ENCODE measurements at regions not wholly inside any gene's neighbourhood (a gene's known extent, or its start where the extent isn't known, plus 50 kb on each side); places are given as distances from the start of the nearest gene placed in this dataset.

DNA sequence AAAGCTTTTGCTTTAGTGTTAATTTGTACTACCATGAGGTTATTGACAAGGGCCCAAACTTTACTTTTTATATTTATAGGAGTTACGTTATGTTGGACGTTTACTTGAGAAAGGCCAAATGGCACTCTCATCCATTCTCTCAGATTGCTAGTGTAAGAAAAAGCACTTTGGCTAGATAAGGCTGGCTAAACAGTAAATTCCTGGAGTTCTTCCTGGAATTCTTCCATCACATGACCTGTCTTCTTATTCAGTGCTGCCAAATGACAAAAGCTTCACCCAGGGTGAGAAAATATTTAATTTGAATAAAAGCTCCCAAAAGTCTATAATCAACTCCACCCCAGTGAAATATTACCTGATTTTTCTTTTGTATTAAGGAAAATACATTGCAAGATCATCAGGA lies 1568.9 kb upstream of the ACO1 start:
- ATAC-seq (no peak), DNase-seq (ENCODE audit: extremely low read depth in 1 of 4, low spot score in 3 of 4) (no peak), FAIRE-seq (no peak)
- no peaks in the 10 kb centered on the region for H3K4me1 ChIP-seq (replicated peaks in 1 of 2; ENCODE audit: control insufficient read depth in 2 of 2, insufficient read depth in 2 of 2, low read length in 2 of 2)
- H3K9ac ChIP-seq (ENCODE audit: insufficient read depth in 1 of 2, low read depth in 2 of 2, low read length in 2 of 2) = no peak overlapping the region
- no peak overlapping the region for H3K4me2 ChIP-seq (ENCODE audit: insufficient read depth, low read length)
- H3K9me3 ChIP-seq (replicated peaks; ENCODE audit: control insufficient read depth, insufficient read depth, low read depth, low read length) = no peaks in the 10 kb centered on the region
- in situ Hi-C loops (cut with MboI) = no loop called here
- no peaks in the 10 kb centered on the region for H3K79me2 ChIP-seq (ENCODE audit: control insufficient read depth, insufficient read depth, low read length)
- no peaks in the 10 kb centered on the region for H3K36me3 ChIP-seq (ENCODE audit: control insufficient read depth, insufficient read depth, low read length)
- H3K27me3 ChIP-seq (ENCODE audit: control insufficient read depth in 2 of 2, insufficient read depth in 2 of 2, low read length in 2 of 2) = no peaks in the 10 kb centered on the region
- intact Hi-C loops (cut with micrococcal nuclease) = no loop called here
- H3K27ac ChIP-seq (ENCODE audit: extremely low read depth, low read depth, low read length) = no peak overlapping the region
- H4K20me1 ChIP-seq (replicated peaks; ENCODE audit: control insufficient read depth, insufficient read depth, low read length) = no peaks in the 10 kb centered on the region
- no CpG with 5 or more reads among the region's 2 CpGs for WGBS (ENCODE audit: insufficient coverage, low coverage, missing lambda C conversion rate)
- H3K4me3 ChIP-seq = no peak overlapping the region
- ChIA-PET POLR2A (no interaction called here), CTCF (ENCODE audit: low intra/inter-chr PET ratio) (no interaction called here)
- H3K9me1 ChIP-seq (ENCODE audit: control insufficient read depth, insufficient read depth, low read length) = no peaks in the 10 kb centered on the region
- BruUV-seq (replicated peaks) = no TSS peak
- H2AFZ ChIP-seq (ENCODE audit: low read depth, low read length) = no peak overlapping the region
- TF ChIP-seq IFI16 (CRISPR knock-in tag; IDR thresholded peaks at IDR 0.05) (no peak), KLF6 (CRISPR knock-in tag; IDR thresholded peaks at IDR 0.05; ENCODE audit: borderline replicate concordance) (no peak), ZFPM2 (CRISPR knock-in tag; IDR thresholded peaks at IDR 0.05) (no peak), ZBTB7A (IDR thresholded peaks at IDR 0.05; ENCODE audit: borderline replicate concordance, control insufficient read depth, low read depth, low read length) (no peak), HNRNPH1 (optimal IDR thresholded peaks at IDR 0.05; ENCODE audit: low read depth, low read length) (no peak), SMAD2 (IDR thresholded peaks at IDR 0.05; ENCODE audit: low read depth, low read length) (no peak), DIDO1 (tag; IDR thresholded peaks at IDR 0.05; ENCODE audit: low read depth) (no peak), MEF2A (IDR thresholded peaks at IDR 0.05; ENCODE audit: control insufficient read depth, low read depth, low read length) (no peak), ZNF121 (CRISPR knock-in tag; conservative IDR thresholded peaks at IDR 0.05) (no peak), RFX5 (IDR thresholded peaks at IDR 0.05; ENCODE audit: low read depth, low read length) (no peak)
- TF ChIP-seq, protein P1, sequence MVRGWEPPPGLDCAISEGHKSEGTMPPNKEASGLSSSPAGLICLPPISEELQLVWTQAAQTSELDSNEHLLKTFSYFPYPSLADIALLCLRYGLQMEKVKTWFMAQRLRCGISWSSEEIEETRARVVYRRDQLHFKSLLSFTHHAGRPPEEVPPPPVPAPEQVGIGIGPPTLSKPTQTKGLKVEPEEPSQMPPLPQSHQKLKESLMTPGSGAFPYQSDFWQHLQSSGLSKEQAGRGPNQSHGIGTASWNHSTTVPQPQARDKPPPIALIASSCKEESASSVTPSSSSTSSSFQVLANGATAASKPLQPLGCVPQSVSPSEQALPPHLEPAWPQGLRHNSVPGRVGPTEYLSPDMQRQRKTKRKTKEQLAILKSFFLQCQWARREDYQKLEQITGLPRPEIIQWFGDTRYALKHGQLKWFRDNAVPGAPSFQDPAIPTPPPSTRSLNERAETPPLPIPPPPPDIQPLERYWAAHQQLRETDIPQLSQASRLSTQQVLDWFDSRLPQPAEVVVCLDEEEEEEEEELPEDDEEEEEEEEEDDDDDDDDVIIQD (CRISPR knock-in tag; IDR thresholded peaks at IDR 0.05) = no peak
- TF ChIP-seq, protein P2, sequence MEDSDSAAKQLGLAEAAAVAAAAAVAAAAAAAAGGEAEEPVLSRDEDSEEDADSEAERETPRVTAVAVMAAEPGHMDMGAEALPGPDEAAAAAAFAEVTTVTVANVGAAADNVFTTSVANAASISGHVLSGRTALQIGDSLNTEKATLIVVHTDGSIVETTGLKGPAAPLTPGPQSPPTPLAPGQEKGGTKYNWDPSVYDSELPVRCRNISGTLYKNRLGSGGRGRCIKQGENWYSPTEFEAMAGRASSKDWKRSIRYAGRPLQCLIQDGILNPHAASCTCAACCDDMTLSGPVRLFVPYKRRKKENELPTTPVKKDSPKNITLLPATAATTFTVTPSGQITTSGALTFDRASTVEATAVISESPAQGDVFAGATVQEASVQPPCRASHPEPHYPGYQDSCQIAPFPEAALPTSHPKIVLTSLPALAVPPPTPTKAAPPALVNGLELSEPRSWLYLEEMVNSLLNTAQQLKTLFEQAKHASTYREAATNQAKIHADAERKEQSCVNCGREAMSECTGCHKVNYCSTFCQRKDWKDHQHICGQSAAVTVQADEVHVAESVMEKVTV (CRISPR knock-in tag; IDR thresholded peaks at IDR 0.05) = no peak
- TF ChIP-seq, protein P3, sequence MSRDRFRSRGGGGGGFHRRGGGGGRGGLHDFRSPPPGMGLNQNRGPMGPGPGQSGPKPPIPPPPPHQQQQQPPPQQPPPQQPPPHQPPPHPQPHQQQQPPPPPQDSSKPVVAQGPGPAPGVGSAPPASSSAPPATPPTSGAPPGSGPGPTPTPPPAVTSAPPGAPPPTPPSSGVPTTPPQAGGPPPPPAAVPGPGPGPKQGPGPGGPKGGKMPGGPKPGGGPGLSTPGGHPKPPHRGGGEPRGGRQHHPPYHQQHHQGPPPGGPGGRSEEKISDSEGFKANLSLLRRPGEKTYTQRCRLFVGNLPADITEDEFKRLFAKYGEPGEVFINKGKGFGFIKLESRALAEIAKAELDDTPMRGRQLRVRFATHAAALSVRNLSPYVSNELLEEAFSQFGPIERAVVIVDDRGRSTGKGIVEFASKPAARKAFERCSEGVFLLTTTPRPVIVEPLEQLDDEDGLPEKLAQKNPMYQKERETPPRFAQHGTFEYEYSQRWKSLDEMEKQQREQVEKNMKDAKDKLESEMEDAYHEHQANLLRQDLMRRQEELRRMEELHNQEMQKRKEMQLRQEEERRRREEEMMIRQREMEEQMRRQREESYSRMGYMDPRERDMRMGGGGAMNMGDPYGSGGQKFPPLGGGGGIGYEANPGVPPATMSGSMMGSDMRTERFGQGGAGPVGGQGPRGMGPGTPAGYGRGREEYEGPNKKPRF (IDR thresholded peaks at IDR 0.05; ENCODE audit: low read depth, low read length) = no peak
- TF ChIP-seq, protein P4, sequence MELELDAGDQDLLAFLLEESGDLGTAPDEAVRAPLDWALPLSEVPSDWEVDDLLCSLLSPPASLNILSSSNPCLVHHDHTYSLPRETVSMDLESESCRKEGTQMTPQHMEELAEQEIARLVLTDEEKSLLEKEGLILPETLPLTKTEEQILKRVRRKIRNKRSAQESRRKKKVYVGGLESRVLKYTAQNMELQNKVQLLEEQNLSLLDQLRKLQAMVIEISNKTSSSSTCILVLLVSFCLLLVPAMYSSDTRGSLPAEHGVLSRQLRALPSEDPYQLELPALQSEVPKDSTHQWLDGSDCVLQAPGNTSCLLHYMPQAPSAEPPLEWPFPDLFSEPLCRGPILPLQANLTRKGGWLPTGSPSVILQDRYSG (tag; conservative IDR thresholded peaks at IDR 0.05; ENCODE audit: low read depth) = no peak

Measured in K562 (cell line).